ENCODE measurements at regions not wholly inside any gene's neighbourhood (a gene's known extent, or its start where the extent isn't known, plus 50 kb on each side); places are given as distances from the start of the nearest gene placed in this dataset.

GRCh38 chr5:98461485-98461884, 312.0 kb upstream of the RGMB start:
- no TSS peak for BruUV-seq (replicated peaks)
- Mint-ChIP-seq H3K9me3 (ENCODE audit: unreplicated experiment) (no peaks in the 10 kb centered on the region), H3K27me3 (ENCODE audit: insufficient read depth, unreplicated experiment) (peaks cover 3% of the 10 kb centered on the region), H3K4me1 (ENCODE audit: low read depth, unreplicated experiment) (no peaks in the 10 kb centered on the region), H3K4me3 (ENCODE audit: unreplicated experiment) (no peak overlapping the region), H3K27ac (ENCODE audit: unreplicated experiment) (no peak overlapping the region), H3K36me3 (ENCODE audit: insufficient read depth, unreplicated experiment) (no peaks in the 10 kb centered on the region)
- TF ChIP-seq CTCF (IDR thresholded peaks at IDR 0.05; ENCODE audit: insufficient read depth in 1 of 2, low read depth in 1 of 2, low read length in 1 of 2, severe bottlenecking in 1 of 2, unreplicated experiment in 1 of 2), result no peak
- intact Hi-C loops (cut with micrococcal nuclease; ENCODE audit: unreplicated experiment), result no loop called here
- ChIA-PET POLR2A (no interaction called here), CTCF (no interaction called here)
- Histone ChIP-seq H3K4me3 (ENCODE audit: low read depth, low read length) (no peak overlapping the region), H3K9me3 (no peaks in the 10 kb centered on the region), H3K4me1 (no peaks in the 10 kb centered on the region), H3K36me3 (ENCODE audit: control insufficient read depth, insufficient read depth, low read length) (no peaks in the 10 kb centered on the region), H3K27me3 (replicated peaks; ENCODE audit: control insufficient read depth, insufficient read depth, low read length) (no peaks in the 10 kb centered on the region)
- DNase-seq, result no peak

GRCh38 chr5:98463222-98463621, 310.2 kb upstream of the RGMB start:
- Mint-ChIP-seq H3K27ac (ENCODE audit: unreplicated experiment) (no peak overlapping the region), H3K9me3 (ENCODE audit: unreplicated experiment) (no peaks in the 10 kb centered on the region), H3K36me3 (ENCODE audit: insufficient read depth, unreplicated experiment) (no peaks in the 10 kb centered on the region), H3K4me1 (ENCODE audit: low read depth, unreplicated experiment) (no peaks in the 10 kb centered on the region), H3K4me3 (ENCODE audit: unreplicated experiment) (no peak overlapping the region), H3K27me3 (ENCODE audit: insufficient read depth, unreplicated experiment) (peaks cover 7% of the 10 kb centered on the region)
- intact Hi-C loops (cut with micrococcal nuclease; ENCODE audit: unreplicated experiment), result no loop called here
- Histone ChIP-seq H3K4me1 (no peaks in the 10 kb centered on the region), H3K36me3 (ENCODE audit: control insufficient read depth, insufficient read depth, low read length) (no peaks in the 10 kb centered on the region), H3K27me3 (replicated peaks; ENCODE audit: control insufficient read depth, insufficient read depth, low read length) (no peaks in the 10 kb centered on the region), H3K9me3 (no peaks in the 10 kb centered on the region), H3K4me3 (ENCODE audit: low read depth, low read length) (no peak overlapping the region)
- ChIA-PET CTCF (no interaction called here), POLR2A (no interaction called here)
- no peak for TF ChIP-seq CTCF (IDR thresholded peaks at IDR 0.05; ENCODE audit: insufficient read depth in 1 of 2, low read depth in 1 of 2, low read length in 1 of 2, severe bottlenecking in 1 of 2, unreplicated experiment in 1 of 2)
- DNase-seq, result no peak
- no TSS peak for BruUV-seq (replicated peaks)

GRCh38 chr5:98463676-98464075, 309.8 kb upstream of the RGMB start:
- Histone ChIP-seq H3K27me3 (replicated peaks; ENCODE audit: control insufficient read depth, insufficient read depth, low read length) (no peaks in the 10 kb centered on the region), H3K4me1 (no peaks in the 10 kb centered on the region), H3K4me3 (ENCODE audit: low read depth, low read length) (no peak overlapping the region), H3K36me3 (ENCODE audit: control insufficient read depth, insufficient read depth, low read length) (no peaks in the 10 kb centered on the region), H3K9me3 (no peaks in the 10 kb centered on the region)
- Mint-ChIP-seq H3K4me1 (ENCODE audit: low read depth, unreplicated experiment) (no peaks in the 10 kb centered on the region), H3K27me3 (ENCODE audit: insufficient read depth, unreplicated experiment) (peaks cover 7% of the 10 kb centered on the region), H3K36me3 (ENCODE audit: insufficient read depth, unreplicated experiment) (no peaks in the 10 kb centered on the region), H3K27ac (ENCODE audit: unreplicated experiment) (no peak overlapping the region), H3K4me3 (ENCODE audit: unreplicated experiment) (no peak overlapping the region), H3K9me3 (ENCODE audit: unreplicated experiment) (no peaks in the 10 kb centered on the region)
- CTCF ChIA-PET, result no interaction called here
- TF ChIP-seq CTCF (IDR thresholded peaks at IDR 0.05; ENCODE audit: insufficient read depth in 1 of 2, low read depth in 1 of 2, low read length in 1 of 2, severe bottlenecking in 1 of 2, unreplicated experiment in 1 of 2), result no peak
- no TSS peak for BruUV-seq (replicated peaks)
- no peak for DNase-seq
- intact Hi-C loops (cut with micrococcal nuclease; ENCODE audit: unreplicated experiment), result no loop called here
- POLR2A ChIA-PET, result no interaction called here
